ENCODE measurements at regions not wholly inside any gene's neighbourhood (a gene's known extent, or its start where the extent isn't known, plus 50 kb on each side); places are given as distances from the start of the nearest gene placed in this dataset.

GRCh38 chr17:17417718-17418181 is 59.0 kb upstream of the MED9 start (continued):
- TF ChIP-seq ONECUT2 (CRISPR knock-in tag; IDR thresholded peaks at IDR 0.05): peak; percentile 88
- TF ChIP-seq ARID5B (CRISPR knock-in tag; IDR thresholded peaks at IDR 0.05): peak; percentile 69
- no peak for TF ChIP-seq ZNF616 (CRISPR knock-in tag; IDR thresholded peaks at IDR 0.05; ENCODE audit: low read depth)
- TF ChIP-seq DPF2 (CRISPR knock-in tag; IDR thresholded peaks at IDR 0.05; ENCODE audit: borderline replicate concordance, low read depth): no peak
- TF ChIP-seq PHF20 (CRISPR knock-in tag; IDR thresholded peaks at IDR 0.05): no peak
- TF ChIP-seq ELK4 (CRISPR knock-in tag; IDR thresholded peaks at IDR 0.05; ENCODE audit: borderline replicate concordance): no peak
- TF ChIP-seq HBP1 (CRISPR knock-in tag; IDR thresholded peaks at IDR 0.05; ENCODE audit: low read depth): no peak
- TF ChIP-seq ZNF205 (CRISPR knock-in tag; IDR thresholded peaks at IDR 0.05): no peak; the same call in 1 of the 2 replicates
- TF ChIP-seq PRDM10 (CRISPR knock-in tag; IDR thresholded peaks at IDR 0.05; ENCODE audit: low read depth): no peak
- no peak for TF ChIP-seq GABPA (IDR thresholded peaks at IDR 0.05; ENCODE audit: low read depth, low read length)
- TF ChIP-seq GABPA (CRISPR knock-in tag; IDR thresholded peaks at IDR 0.05; ENCODE audit: low read depth): no peak
- TF ChIP-seq FOXO4 (CRISPR knock-in tag; conservative IDR thresholded peaks at IDR 0.05): no peak
- TF ChIP-seq NFKBIZ (CRISPR knock-in tag; IDR thresholded peaks at IDR 0.05): 0 out of 2 replicates have a peak, but pooled peaks have one; percentile 39
- TF ChIP-seq JUND (CRISPR knock-in tag; IDR thresholded peaks at IDR 0.05): no peak
- no peak for TF ChIP-seq BORCS8-MEF2B (CRISPR knock-in tag; IDR thresholded peaks at IDR 0.05)
- no peak for TF ChIP-seq PHF8 (CRISPR knock-in tag; IDR thresholded peaks at IDR 0.05)
- no peak for TF ChIP-seq ZNF674 (CRISPR knock-in tag; IDR thresholded peaks at IDR 0.05; ENCODE audit: low read depth)
- TF ChIP-seq ZNF546 (CRISPR knock-in tag; conservative IDR thresholded peaks at IDR 0.05): no peak
- no peak for TF ChIP-seq RBFOX2 (IDR thresholded peaks at IDR 0.05; ENCODE audit: low read depth, low read length)
